NCI-H2227 treated with DMSO at 0.1 percent for 48 hours (cell line): ENCODE measurements at regions not wholly inside any gene's neighbourhood (a gene's known extent, or its start where the extent isn't known, plus 50 kb on each side); places are given as distances from the start of the nearest gene placed in this dataset.
"Not testable (repeated sequence)": the region's sequence is repeated elsewhere in the genome, so short reads cannot be mapped to it uniquely, and the experiment has no call there.

Experiments
- DNase-seq: peaks from one replicate; lab custom pipeline; 2025; lab: John Stamatoyannopoulos, UW

- DNase-seq, result no peak
Observed at GRCh38 chr2:78710632-78711375, 314.7 kb upstream of the REG3G start.

GRCh38 chr2:78715293-78715692, 310.2 kb upstream of the REG3G start:
- no peak for DNase-seq

- no peak for DNase-seq
Observed at GRCh38 chr2:78718024-78718423, 307.5 kb upstream of the REG3G start.

GRCh38 chr2:78718473-78718872, 307.0 kb upstream of the REG3G start:
- no peak for DNase-seq

- DNase-seq, result no peak
Observed at GRCh38 chr2:78721355-78722033, 304.0 kb upstream of the REG3G start.

GRCh38 chr2:78734221-78734620, 291.3 kb upstream of the REG3G start:
- DNase-seq, result no peak

GRCh38 chr2:78739282-78739681, 286.2 kb upstream of the REG3G start:
- DNase-seq, result no peak

- no peak for DNase-seq
Observed at GRCh38 chr2:78749638-78750037, 275.9 kb upstream of the REG3G start.

GRCh38 chr2:78750219-78750618, 275.3 kb upstream of the REG3G start:
- DNase-seq, result no peak

GRCh38 chr2:78754930-78755329, 270.6 kb upstream of the REG3G start:
- no peak for DNase-seq

- DNase-seq, result no peak
Observed at GRCh38 chr2:78757191-78757590, 268.3 kb upstream of the REG3G start.

- no peak for DNase-seq
Observed at GRCh38 chr2:78757640-78758039, 267.9 kb upstream of the REG3G start.

- not testable (repeated sequence) for DNase-seq
Observed at GRCh38 chr2:78758765-78759164, 266.7 kb upstream of the REG3G start.

- no peak for DNase-seq
Observed at GRCh38 chr2:78766459-78766858, 259.0 kb upstream of the REG3G start.

- DNase-seq, result no peak
Observed at GRCh38 chr2:78768016-78768415, 257.5 kb upstream of the REG3G start.

GRCh38 chr2:78775291-78775690, 250.2 kb upstream of the REG3G start:
- DNase-seq, result no peak

- no peak for DNase-seq
Observed at GRCh38 chr2:78778756-78779510, 246.6 kb upstream of the REG3G start.

- DNase-seq, result peak; percentile 36
Observed at GRCh38 chr2:78779761-78780160, 245.7 kb upstream of the REG3G start.

GRCh38 chr2:78780256-78780655, 245.2 kb upstream of the REG3G start:
- no peak for DNase-seq

GRCh38 chr2:78780864-78781583, 244.5 kb upstream of the REG3G start:
- peak; percentile 19 for DNase-seq

GRCh38 chr2:78782196-78782595, 243.3 kb upstream of the REG3G start:
- DNase-seq, result no peak

GRCh38 chr2:78811955-78812610, 213.4 kb upstream of the REG3G start:
- DNase-seq, result no peak
